SK-N-MC (cell line): ENCODE measurements at regions not wholly inside any gene's neighbourhood (a gene's known extent, or its start where the extent isn't known, plus 50 kb on each side); places are given as distances from the start of the nearest gene placed in this dataset.

Source experiments
- EZH2 ChIP-seq: fragments of 200-600 bp; sonication (generic); IDR thresholded peaks from one replicate; pipeline ENCODE4 v1.6.1; 2017; ENCODE audit warnings: antibody characterized with exemption
- FOXP2 ChIP-seq: optimal IDR thresholded peaks from 2 replicates; pipeline ENCODE3; 2011; ENCODE audit warnings: mild to moderate bottlenecking, moderate library complexity; ENCODE audit not compliant: insufficient read depth; ENCODE audit errors: extremely low read length, control extremely low read depth
- POLR2AphosphoS5 ChIP-seq: IDR thresholded peaks from 2 replicates; pipeline ENCODE4 v1.6.1; 2012; ENCODE audit warnings: mild to moderate bottlenecking, low read depth, low read length, borderline replicate concordance

DNA sequence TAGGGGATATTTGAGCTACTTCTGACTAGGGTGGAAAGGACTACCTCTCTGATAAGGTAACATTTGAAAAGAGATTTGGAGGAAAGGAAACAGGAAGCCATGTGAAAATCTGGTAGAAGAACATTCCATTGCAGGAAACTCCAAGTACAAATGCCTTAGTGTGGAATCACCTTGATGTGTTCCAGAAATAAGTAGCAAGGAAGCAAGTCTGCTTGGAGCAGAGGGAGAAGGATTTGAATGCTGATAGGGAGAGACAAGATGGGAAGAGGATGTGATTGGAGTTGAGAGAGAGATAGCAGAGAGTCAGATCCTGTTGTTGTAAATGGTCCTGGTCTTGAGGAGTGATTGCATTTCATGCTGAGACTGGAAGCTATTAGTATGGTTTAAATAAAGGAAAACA, 335.1 kb upstream of the DCBLD2 start:
- TF ChIP-seq POLR2AphosphoS5 (no peak), EZH2 (no peak), FOXP2 (no peak)
